GM12874 (cell line): ENCODE measurements at regions not wholly inside any gene's neighbourhood (a gene's known extent, or its start where the extent isn't known, plus 50 kb on each side); places are given as distances from the start of the nearest gene placed in this dataset.

Experiments used
- TF ChIP-seq, protein P1 (sequence below): IDR thresholded peaks from 2 replicates; pipeline ENCODE4 v1.5.1; 2011; ENCODE audit warnings: low read depth, mild to moderate bottlenecking, control low read depth, low read length, moderate library complexity; ENCODE audit not compliant: insufficient read depth

GRCh38 chr2:146138820-146139219 lies 1618.9 kb upstream of the ZEB2 start:
- TF ChIP-seq, protein P1, sequence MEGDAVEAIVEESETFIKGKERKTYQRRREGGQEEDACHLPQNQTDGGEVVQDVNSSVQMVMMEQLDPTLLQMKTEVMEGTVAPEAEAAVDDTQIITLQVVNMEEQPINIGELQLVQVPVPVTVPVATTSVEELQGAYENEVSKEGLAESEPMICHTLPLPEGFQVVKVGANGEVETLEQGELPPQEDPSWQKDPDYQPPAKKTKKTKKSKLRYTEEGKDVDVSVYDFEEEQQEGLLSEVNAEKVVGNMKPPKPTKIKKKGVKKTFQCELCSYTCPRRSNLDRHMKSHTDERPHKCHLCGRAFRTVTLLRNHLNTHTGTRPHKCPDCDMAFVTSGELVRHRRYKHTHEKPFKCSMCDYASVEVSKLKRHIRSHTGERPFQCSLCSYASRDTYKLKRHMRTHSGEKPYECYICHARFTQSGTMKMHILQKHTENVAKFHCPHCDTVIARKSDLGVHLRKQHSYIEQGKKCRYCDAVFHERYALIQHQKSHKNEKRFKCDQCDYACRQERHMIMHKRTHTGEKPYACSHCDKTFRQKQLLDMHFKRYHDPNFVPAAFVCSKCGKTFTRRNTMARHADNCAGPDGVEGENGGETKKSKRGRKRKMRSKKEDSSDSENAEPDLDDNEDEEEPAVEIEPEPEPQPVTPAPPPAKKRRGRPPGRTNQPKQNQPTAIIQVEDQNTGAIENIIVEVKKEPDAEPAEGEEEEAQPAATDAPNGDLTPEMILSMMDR, result no peak

DNA sequence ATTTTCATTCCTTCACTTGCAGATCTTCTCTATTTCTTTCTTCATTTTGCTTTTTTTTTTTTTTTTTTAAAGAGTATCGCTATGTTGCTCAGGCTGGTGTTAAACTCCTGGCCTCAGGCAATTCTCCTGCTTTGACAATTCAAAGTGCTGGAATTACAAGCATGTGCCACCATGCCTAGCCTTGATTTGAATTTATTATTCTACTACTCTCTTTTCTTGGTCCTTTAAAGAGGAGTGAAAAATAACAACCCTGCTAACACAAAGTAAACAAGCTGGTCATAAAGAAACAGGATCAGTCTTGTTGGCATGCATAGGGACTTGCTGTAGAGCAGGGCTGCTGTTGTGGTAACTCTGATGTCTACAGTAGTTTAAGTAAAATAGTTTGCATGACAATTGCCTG lies 1615.3 kb upstream of the ZEB2 start:
- TF ChIP-seq, protein P1, result no peak

DNA sequence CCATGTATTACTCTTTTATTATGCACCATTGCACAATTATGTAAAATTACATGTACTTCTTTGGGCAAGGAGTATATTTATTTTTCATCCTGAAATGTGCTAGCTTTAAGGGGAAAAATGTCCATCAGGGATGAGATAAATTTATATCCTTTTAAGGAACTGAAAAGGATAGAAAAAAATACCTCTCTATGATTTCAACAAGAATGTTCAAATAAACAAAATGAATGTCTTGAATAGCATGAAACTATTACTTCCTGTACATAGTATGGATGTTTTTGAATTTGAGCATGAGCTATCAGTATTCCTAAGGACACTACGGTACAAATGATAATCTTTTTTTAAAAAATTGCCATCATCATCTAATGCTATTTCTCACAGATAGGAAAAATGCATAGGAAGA lies 1611.9 kb upstream of the ZEB2 start:
- TF ChIP-seq, protein P1, result no peak

- TF ChIP-seq, protein P1, result no peak
Measured at GRCh38 chr2:146131048-146131447, 1611.1 kb upstream of the ZEB2 start.

GRCh38 chr2:146130290-146130689 lies 1610.4 kb upstream of the ZEB2 start:
- TF ChIP-seq, protein P1, result no peak

DNA sequence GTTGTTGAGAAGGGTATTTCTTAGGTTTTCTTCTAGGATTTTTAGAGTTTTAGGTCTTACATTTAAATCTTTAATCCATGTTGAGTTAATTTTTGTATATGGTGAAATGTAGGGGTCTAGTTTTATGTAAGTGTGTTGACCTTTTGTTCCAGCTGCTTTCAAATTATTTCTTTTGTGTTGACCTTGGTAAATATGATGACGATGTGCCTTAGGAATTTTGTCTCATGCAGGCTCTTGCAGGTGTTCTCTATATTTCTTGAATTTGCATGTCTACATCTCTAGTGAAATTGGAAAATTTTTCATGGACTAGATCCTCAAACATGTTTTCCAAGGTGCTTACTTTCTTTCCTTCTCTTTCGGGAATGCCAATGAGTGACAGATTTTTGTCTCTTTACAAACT lies 1609.3 kb upstream of the ZEB2 start:
- TF ChIP-seq, protein P1, result no peak

DNA sequence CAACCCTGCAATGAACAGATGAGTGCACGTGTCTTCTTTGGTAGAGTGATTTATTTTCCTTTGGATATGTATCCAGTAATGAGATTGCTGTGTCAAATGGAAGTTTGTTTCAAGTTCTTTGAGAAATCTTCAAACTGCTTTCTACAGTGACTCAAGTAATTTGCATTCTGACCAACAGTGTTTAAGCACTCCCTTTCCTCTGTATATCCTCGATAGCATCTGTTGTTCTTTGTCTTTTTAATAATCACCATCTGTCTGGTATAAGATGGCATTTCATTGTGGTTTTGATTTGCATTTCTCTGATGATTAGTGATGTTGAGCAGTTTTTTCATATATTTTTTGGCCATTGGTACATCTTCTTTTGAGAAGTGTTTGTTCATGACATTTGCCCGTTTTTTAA lies 1608.3 kb upstream of the ZEB2 start:
- TF ChIP-seq, protein P1, result no peak

DNA sequence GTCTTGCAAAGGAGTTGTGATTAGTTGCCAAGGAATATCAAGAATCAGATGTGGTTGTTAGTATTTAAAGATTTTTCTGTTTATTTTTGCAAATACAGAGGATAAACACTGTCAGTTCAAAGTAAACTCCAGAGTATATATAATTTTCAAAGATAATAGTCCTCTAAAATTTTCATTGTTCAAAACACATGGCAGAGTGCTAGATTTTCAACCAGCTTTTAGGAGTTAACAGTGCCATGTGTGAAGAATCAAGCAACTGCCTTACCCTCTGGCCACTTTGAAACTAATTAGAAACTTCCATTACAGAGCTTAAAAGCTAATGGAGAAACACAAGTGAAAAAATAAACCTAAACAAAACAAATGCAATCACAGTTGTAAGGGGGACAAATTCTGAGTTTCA lies 1605.6 kb upstream of the ZEB2 start:
- TF ChIP-seq, protein P1, result no peak
